NCI-H524 (cell line): ENCODE measurements at regions not wholly inside any gene's neighbourhood (a gene's known extent, or its start where the extent isn't known, plus 50 kb on each side); places are given as distances from the start of the nearest gene placed in this dataset.
"Not testable (repeated sequence)": the region's sequence is repeated elsewhere in the genome, so short reads cannot be mapped to it uniquely, and the experiment has no call there.

Experiments used
- DNase-seq, 2 experiments: peaks; one replicate each; lab custom pipeline; 2025; lab: John Stamatoyannopoulos, UW

DNA sequence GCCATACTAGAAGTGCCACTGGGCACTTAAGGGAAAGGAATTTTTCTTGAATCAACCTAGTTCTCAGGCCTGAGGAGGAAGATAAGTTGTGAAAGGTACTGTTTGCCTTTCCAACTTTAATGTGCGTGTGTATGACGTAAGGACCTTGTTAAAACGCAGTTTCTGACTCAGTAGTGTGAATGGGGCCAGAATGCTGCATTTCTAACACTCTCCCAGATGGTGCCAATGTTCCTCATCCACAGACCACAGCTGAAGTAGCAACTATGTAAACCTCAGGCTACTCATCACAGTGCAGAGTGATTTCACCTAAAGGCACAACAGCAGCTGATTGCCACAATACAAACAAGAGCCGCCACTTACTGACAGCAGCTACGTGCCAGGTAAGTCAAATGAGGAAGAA, 103.6 kb downstream of the OTOL1 start:
- no peak for DNase-seq

DNA sequence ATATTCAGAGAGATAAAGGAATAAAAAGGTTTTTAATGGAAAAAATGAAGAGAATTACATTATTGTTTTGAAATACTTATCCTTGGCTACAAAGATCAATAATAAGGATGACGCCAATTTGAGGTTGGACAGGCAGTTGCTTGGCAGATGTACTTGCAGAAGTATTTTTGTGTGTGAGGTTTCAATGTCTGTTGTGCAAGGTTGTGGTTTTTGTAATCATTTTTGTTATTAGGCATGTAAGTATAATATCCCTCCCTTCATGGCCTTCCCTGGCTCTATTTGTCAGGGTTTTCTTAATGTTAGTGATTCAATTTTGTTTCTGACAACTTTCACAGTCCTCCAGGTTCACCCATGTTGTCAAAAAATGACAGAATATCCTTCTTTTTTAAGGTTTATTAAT, 105.9 kb downstream of the OTOL1 start:
- no peak for DNase-seq

DNA sequence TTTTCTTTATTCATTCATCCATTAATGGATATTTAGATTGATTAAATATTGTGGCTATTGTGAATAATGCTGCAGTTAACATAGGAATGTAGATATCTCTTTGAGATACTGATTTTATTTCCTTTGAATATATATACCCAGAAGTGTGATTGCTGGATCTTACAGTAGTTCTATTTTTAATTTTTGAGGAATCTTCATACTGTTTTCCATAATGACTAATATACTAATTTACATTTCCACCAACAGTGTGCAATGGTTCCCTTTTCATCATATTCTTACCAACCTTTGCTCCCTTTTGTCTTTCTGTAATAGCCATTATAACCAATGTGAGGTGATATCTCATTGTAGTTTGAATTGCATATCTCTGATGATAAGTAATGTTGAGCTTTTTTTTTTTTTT, 106.3 kb downstream of the OTOL1 start:
- no peak for DNase-seq

DNA sequence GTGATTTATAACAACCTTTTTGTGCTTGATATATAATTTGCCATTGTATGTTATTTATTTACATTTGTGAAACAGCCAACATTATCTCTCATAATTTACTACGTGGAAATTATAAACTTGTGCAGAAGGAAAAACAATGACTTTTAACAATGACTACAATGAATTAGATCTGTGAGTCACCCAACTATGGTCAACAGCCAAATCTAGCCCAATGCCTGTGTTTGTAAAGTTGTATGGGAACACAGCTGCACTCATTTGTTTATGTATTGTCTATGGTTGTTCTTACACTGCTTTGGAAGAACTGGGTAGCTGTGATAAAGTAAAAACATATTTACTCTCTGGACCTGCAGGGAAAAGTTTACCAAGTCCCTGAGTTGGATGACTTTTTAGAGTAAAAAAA, 110.4 kb downstream of the OTOL1 start:
- no peak for DNase-seq

DNA sequence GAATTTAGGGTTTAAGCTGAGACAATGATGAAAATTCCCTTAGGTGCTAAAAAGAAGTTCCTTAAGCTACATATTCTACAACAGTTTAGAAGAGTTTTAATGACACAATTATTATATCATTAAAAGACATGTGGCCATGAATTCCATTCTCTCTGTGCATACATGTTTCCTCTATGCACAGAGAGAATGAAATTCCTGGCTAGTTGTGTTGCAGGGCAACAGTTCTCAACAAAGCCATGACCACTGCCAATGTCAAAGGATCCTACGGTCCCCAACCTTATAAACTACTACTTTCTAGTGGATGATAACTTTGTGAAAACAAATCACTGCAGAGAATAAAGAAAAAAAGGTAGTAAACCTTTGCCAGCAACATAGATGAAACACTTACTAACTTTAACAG, 122.7 kb downstream of the OTOL1 start:
- DNase-seq, result no peak

DNA sequence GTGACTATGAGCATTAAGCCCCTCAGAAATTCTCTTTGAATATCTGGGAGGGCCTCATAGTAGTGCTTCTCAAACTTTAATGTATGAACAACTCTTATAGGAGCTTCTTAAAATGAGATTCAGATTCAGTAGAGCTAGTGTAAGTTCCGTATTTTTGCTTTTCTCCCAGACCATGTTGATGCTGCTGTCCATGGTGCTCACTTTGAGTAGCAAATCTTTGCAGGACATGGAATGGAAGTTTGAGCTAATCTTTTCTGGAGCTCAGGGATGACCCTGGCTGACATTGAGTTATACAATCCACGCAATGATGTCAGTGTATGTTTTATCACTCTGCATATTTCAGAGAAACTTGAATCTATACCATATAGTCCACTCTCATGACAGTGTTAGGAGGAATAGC, 134.2 kb downstream of the OTOL1 start:
- no peak for DNase-seq

DNA sequence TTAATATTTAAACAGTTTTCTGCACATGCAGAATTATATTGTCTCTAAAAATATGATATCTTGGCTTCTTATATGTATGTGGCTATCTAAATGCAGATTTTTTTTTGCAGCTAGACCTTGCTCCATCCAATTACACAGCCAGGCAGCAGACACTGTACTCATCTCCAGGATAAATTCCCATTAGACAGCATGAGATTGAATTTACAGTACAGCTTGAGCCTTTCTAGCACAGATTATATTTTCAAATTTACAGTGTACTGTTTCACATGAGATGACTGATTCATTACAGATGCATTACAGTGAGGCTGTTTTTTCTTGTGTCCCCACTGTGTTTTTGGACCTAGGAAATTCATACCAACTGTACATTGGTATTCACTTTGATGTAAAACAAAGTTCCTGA, 134.9 kb downstream of the OTOL1 start:
- no peak for DNase-seq

DNA sequence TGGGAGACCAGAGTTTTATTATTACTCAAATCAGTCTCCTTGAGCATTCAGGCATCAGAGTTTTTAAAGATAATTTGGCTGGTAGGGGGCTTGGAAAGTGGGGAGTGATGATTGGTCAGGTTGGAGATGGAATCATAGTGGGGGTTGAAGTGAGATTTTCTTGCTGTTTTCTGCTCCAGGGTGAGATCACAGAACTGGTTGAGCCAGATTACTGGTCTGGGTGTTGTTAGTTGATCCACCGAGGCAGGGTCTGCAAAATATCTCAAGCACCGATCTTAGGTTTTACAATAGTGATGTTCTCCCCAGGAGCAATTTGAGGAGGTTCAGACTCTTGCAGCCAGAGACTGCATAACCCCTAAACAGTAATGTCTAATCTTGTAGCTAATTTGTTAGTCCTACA, 141.0 kb downstream of the OTOL1 start:
- no peak for DNase-seq

DNA sequence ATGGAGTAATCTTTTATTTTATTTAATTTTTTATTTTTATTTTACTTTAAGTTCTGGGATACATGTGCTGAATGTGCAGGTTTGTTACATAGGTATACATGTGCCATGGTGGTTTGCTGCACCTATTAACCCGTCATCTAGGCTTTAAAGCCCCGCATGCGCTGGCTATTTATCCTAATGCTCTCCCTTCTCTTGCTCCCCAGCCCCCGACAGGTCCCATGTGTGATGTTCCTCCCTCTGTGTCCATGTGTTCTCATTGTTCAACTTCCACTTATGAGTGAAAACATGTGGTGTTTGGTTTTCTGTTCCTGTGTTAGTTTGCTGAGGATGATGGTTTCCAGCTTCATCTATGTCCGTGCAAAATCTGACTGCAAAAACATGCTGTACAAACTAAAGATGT, 142.5 kb downstream of the OTOL1 start:
- peak in 1 of 2 experiments; percentile 17 for DNase-seq

DNA sequence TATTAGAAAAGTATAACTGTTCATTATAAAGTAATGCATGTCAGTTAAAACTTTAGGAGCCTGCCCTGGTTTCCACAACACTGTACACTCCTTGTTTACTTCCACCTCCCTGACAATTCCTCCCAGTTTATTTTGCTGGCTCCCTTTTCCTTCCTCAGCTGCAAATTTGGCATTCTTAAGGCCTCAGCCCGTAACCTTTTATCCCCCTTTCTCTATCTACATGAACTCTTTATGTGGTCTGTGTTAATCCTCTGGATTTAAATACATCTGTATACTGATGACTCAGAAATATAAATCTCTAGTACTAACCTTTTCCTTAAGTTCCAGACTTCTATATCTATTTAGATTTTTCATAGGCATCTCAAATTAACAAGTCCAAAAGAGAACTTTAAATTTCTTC, 143.6 kb downstream of the OTOL1 start:
- DNase-seq, result no peak

DNA sequence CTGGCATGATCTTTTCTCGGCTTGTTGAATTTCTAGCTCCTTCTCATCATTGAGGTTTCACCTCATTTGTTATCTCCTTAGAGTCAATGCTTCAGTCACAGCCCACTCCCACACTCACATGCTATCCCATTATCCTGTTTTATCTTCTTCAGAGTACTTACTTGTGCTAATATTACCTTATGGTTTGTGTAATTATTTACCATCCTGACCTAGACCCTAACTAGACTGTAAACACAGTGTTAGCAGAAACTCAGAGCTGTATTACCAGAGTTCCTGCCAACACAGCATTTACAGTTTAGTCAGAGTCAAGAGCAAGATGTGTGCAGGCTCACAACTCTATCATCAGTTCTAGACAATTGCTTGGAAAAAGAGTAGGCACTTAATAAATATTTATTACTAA, 144.7 kb downstream of the OTOL1 start:
- no peak for DNase-seq

DNA sequence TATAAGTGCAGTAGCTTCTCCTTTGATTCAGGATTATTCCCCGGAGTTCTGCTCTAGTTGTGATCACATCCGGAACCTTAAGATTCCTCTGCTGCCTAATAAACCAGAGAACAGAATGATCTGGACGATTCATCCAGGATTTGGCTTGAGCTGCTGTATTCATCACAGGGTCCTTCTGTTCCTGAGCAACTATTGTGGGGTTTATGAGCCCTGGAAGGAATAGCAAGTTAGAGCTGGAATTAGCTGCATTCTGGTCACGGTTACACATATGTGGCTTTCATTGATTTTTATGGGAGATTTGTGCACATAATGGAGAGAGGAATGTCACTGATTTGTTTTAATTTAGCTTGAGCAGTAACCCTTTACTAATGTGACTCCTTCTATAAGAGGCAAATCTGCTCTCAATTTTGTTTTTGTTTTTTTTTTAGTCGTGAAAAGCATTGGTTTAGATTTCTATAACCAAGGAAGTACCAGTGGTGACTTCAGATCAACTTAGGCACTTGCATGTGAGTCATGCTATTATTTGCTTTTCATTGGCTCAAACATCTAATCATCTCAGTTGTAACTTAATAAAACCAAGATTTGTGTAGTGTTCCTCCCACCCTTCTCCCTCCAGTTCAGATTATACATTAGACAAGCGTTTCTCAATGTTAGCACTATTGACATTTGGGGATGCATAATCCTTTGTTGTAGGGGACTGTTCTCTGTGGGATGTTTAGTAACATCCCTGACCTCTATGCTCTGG, 148.5 kb downstream of the OTOL1 start:
- DNase-seq, result no peak

DNA sequence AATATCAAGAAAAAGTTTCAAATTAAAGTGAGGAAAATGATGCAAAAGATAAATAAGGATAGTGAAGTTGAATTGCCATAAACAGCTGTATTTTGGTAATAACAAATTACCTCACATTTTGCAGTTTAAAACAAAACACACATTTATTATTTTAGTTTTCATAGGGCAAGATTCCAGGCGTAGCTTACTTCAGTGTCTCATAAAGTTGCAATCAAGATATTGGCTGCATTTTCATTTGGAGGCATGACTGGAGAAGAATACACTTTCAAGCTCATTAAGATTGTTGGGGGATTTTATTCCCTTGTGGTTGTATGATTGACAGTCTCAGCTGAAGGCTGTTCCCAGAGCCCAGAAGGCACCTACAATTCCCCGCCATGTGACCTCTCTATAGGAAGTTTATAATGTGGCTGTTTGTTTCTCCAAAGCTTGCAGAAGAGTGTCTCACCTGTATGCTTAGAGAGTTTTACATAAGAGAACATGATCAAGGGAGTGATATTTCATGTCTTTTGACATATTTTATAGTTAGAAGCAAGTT, 151.4 kb downstream of the OTOL1 start:
- DNase-seq, result peak; percentile 19 to 43

DNA sequence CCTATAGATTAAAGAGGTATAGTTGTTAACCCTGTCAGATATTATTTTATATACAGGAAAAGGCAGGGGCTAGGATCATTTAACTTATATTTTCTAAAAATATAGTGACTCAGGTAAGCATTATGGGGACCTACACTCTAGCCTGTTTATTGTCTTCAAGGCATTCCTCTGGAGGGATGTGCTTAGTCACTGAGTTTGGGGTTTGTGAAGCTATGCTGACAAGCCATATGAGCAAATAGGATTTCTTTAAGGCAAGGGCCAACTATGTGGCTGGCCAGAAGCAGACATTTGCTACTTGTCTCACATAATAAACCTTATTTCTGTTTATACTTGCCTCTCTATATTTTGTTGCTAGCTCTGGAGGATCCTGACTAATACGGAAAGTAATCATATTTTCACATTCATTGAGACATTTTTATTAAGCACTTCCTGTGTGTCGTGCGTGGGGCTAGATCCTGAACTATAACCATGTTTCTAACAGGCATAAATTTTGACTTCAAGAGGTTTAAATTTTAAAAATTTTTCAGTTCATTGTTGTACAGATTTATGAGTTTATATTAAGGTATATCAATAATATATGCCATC, 153.4 kb downstream of the OTOL1 start:
- DNase-seq, result no peak

DNA sequence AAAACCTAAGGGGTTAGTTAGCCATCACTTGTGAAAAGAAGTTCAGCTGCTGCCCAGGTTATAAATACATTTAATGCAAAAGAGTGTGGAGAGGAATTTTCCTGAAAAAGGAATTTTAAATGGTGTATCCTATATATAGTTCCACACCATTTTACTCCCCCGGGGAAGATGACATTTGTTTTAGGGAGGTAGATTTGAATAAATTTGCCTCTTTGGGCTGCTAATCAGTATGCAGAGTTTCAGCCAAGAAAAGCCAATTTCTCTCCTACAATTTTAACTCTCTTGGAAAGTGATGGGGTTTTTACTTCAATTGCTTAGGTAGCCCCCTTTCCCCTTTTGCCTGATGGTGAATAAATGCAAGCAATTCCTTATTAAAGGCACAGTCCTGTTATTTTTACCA, 161.2 kb downstream of the OTOL1 start:
- DNase-seq, result no peak

DNA sequence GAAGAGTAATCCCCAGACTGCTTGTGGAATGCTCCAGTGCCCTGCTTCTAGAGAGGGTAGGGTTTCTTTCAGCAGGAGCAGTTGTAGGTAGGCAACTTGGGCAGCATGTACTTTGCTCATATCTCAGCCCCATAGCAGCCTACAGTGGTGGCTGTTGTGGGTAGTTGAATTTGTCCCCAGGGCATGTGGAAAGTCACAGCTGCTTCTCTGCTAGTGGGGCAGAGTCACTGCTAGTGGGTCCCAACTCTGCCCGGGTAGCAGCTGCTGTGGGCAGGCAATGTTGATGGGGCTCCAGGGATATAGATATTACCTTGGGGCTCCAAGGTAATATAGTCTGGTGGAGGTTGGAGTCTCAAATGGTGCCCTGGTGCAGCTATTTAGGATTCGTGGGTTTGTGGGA, 174.5 kb downstream of the OTOL1 start:
- DNase-seq, result no peak

DNA sequence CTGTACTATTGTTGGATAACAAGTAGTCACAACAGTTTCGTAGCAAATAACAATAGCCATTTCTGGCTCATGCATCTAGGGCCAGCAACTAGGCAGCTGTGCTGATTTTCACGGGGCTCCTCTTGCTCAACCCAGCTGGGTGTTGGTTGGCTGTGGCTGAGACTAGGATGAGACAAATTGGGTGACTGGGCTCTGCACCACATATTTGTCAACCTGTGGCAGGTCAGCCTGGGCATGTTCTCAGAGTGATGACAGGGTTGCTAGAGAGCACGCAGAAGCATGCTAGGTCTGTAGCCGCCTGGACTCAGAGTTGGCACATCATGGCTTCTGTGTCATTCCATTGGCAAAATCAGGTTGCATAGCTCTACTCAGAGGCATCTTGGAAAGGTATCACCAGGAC, 175.9 kb downstream of the OTOL1 start:
- no peak for DNase-seq

DNA sequence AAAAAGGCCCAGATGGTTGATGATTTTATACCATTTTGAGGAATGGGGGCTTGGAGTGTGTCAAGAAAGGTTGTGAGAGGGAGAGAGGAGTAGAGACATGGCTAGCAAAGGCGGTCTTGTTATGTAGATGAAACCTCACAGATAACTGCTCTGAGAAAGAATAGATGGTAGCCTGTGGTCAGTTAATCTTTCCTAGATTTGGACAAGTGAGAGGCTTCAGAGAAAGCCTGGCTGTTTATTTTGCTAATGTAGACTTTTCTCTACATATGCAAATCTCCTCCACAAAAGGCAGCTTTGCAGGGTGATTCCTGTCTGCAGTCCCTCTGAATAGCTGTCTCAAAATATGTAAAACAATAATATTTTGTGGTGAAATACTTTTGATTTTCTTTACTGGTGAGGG, 177.3 kb downstream of the OTOL1 start:
- no peak for DNase-seq

DNA sequence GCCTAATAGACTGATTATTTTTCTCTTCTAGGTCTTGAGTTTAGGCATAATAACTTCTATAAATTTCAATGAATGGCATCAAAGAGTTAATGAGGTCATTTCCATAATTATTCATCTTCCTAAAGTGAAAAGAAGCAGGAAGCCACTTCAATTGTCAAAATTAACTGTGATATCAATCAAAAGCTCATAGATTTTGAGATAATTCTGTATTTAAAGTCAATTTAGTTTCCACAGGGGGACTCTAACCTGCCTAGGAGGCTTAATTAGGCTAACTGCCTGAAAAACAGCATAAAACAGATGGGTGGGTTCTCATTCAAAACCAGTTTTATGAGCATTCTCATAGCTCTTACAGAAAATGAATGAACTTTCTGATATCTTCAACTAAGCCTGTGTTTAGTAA, 177.8 kb downstream of the OTOL1 start:
- no peak for DNase-seq

DNA sequence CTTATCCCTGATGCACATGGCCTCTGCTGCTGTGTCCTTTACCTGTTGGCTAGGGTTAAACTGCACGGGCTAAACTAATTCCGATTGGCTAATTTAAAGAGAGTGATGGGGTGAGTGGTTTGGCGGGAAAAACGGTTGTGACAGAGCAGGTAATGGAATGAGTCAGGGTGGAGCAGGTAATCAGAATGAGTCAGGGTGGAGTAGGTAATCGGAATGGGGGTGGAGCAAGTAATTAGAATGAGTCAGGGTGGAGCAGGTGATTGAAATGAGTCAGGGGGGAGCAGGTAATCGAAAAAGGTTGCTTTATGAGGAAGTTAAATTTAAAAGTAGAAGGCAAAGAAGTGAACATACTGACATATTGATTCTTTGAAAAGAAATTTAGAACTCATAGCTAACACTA, 185.2 kb downstream of the OTOL1 start:
- not testable (repeated sequence) for DNase-seq

DNA sequence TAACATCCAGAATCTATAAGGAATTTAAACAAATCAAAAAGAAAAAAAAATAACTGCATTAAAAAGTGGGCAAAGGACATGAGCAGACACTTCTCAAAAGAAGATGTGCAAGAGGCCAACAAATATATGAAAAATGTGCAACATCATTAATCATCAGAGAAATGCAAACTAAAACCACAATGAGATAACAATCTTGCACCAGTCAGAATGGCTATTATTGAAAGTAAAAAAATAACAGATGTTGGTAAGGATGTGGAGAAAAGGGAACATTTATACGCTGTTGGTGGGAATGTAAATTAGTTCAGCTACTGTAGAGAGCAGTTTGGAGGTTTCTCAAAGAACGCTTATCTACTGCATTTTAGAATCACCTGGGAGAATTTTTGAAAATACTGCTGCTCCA, 186.1 kb downstream of the OTOL1 start:
- no peak for DNase-seq

DNA sequence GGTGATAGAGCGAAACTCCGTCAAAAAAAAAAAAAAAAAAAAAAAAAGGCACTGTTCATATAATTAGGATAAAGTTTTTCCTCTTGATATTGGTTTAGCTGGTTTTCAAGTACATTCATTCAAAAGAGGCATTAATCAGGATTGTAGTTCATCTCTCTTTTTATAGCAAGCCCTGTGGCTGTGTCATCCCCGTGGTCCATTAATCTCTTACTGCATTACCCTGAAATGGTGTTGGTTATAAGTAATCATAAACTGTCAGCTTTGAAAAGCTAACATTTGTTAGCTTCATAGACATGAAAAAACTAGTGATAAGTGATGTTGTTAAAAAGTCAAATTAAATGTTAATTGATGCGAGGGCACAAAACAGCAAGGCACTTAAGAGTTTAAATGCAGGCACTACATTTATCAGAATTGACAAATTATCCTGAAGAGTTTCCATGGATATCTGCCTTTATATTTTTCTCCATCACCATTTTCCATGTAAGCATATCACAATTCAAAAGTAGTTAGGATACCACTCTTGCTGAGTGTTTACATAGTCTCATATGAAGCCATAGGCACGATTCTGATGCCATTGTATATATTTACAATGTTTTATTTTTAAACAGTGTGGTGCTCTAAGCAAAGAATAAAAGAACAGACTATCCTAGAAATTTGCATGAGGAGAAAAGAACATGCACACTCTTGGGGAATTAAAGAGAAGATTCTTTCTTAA, 193.1 kb downstream of the OTOL1 start:
- no peak for DNase-seq

DNA sequence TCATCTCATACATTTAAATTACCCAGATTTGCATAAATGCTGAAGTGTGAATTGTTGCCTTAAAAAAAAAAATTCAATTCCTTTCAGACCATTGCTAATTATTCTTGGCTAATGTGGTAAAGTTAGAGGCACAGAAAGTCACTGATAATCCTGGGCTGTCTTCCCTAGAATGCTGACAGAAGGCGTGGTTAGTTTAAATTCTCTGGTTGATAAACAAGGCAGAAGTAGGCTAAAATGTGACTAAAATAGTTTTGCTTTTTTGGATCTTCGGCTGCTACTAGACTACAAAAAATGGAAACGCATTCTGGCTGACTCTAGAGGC, 193.7 kb downstream of the OTOL1 start:
- no peak for DNase-seq
